HG03558 (cell line): ENCODE measurements at regions not wholly inside any gene's neighbourhood (a gene's known extent, or its start where the extent isn't known, plus 50 kb on each side); places are given as distances from the start of the nearest gene placed in this dataset.
A peak's percentile ranks its signal among the peaks of the same experiment; 100 is the strongest.
"Not testable (repeated sequence)": the region's sequence is repeated elsewhere in the genome, so short reads cannot be mapped to it uniquely, and the experiment has no call there.

Source experiments
- ATAC-seq: cut with Tn5 transposase; IDR thresholded peaks from one replicate; pipeline ENCODE4 v1.9.1; 2021; ENCODE audit warnings: moderate number of reproducible peaks; ENCODE audit not compliant: unreplicated experiment; ENCODE audit errors: extremely low read depth

DNA sequence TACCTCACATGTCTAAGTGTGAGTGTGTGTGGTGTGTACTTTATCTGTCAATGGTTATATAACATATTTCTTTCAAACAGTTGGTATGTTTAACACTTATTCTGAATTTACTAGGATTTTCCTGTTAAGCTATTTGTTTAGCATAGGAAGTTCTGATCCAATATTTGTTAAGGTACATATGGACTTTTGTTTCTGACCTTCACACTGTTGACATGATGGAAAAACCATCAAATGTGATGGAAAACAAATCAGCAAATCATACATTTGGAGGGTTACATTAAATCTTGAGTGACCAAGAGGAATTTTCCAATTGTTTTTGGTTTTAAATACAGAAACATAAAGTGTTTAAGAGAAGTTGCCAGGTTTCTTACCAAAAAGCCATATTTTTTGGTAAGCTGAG lies 638.9 kb downstream of the STK39 start:
- no peak for ATAC-seq

DNA sequence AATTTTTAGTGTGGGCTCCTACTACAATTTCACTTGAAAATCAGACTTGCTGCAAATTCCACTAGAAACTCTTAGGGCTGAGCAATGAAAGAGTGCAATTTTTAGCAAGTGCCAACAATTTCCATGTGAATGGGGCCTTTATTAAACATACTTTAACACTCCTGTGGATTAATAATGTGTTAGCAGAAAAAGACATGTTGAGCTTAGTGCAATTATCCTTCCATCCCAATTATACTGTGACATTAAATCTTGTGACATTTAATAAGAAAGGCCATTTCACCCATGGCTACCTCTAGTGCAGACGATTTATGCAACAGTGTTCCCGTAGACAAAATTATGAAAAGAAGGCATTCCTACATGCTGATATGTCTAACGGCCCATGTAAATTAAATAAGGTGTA lies 639.7 kb downstream of the STK39 start:
- no peak for ATAC-seq

DNA sequence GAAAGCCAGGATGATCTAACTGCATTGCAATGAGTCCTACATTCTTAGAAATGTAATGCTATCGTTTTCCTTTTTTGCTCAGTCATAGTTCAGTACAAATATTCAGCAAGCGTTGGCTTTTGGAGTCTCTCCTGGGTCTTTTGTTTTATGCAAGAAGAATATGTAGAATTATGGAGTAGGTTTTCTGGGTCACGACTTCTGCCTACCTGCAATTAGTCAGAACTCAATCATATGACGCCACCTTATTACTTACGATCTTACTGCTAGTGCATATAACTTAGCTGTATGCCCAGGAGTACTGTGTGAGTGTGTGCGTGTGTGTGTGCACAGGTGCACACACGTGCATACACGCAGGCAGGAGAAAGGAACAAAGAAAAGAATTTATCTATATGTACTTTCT lies 640.2 kb downstream of the STK39 start:
- ATAC-seq: no peak

DNA sequence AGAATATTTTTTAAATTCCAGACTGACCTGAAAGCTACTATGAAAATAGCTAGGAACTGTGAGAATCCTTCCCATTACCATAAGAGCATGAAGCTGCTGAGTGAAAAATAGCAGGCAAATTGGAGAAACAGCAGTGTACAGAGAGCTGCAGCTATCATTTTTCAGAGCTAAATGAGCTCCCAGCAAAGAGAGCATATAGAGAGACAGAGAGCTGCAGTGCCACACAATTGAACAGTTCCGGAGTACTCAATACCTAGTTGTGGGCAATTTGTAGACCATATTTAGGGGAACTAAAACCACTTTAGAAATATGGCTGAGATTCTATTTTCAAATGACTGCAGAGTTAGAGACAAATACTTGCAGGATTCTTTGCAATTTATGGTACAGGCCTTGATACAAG lies 645.3 kb downstream of the STK39 start:
- no peak for ATAC-seq

DNA sequence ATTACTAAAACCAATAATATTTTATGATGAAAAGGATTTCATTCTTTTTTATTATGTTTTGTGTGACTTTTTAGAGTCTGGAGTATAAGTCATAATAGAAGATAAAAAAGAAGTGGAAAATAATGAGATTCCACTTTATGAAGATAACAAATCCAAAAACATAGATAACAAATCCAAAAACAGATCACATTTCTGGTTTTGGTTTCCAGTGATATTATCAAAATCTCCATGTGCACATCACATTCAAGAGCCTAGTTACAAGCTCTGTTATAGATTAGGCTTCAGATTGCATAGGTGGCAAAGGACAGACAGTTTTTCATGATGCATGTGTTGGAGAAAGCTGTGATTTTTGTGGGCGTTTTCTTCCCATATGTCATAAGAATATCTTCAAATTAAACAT lies 648.2 kb downstream of the STK39 start:
- no peak for ATAC-seq

DNA sequence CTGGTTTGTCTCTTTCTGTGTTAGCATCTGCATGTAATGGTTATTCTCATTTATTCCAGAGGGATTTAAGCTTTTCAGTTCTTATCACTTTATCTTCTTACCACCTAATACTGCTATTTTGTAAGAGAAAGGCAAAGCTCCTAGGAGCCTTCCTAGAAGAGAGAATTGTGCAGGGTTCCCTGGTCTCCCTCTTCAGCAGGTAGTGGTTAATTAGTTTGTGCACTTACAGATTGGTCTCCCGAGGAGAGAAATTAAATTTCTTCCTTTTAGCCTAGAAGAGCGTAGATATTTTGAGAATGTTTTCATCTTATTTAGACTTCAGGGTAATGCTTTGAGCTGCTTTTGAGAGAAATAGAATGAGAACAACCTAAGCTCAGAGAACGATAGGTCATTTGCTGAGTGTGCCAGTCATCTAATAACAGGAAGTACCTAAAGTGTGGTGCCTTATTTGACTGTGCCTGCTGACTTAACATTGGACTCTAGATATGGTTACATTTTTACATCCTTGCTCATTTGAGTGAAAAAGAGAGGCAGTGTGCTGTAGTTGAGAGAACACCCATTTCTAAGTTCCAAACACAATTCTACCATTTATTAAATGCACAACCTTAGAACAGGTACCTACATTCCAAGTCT lies 651.4 kb downstream of the STK39 start:
- peak; percentile 94 for ATAC-seq

DNA sequence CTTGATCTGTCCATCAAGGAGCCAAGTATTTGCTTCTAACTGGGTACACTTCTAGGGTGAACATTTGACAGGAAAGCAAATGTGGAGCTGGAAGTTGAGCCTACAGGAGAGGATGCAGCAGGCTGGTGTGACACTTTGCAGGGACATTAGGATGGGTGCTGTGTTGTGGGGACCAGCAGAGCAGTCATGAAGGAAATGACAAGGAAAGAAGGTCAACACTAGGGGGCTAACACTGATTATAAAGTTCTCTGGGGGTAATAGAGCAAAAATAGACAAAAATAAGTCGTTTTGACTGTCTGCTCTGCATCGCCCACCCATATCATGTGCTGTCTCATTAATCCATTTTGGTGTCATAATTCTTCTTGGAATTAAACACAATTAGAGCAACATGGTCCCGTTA lies 652.4 kb downstream of the STK39 start:
- ATAC-seq: no peak

DNA sequence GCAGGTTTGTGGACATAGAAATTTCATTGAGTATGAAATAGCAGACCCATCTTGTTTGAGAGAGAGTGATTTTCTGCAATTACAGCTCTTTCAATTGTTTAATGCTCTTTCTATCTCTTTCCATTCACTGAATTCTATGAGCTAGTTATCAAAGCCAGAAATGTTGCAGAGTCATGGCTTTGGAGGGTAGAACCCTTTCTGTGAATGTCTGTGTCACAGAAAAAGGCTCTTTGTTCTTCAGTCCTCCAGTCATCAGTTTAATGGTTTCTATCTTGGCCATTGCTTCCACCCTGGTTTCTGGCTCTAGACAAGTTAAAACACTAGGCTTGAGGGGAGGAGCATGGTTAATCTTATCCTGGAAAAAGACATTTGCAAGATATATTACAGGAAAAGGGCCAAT lies 655.0 kb downstream of the STK39 start:
- no peak for ATAC-seq

DNA sequence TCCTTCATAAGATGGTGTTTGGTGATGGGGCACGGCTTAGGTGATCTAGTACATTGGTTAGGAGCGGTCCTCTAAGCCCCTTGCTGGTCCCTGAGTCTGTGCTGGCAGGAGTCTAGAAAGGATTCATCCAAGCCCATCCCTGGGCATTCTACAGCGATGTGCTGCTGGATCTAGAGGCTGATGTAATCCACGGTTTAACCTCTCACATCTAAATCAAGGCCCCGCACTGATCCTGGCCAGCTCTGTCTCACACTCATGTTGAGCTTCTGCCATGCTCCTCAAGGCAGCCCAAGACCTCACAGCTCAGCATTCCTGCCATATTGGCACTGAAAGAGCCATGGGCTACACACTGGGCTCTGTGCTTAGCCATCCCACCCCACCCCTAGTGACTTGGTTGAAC lies 664.8 kb downstream of the STK39 start:
- ATAC-seq: no peak

DNA sequence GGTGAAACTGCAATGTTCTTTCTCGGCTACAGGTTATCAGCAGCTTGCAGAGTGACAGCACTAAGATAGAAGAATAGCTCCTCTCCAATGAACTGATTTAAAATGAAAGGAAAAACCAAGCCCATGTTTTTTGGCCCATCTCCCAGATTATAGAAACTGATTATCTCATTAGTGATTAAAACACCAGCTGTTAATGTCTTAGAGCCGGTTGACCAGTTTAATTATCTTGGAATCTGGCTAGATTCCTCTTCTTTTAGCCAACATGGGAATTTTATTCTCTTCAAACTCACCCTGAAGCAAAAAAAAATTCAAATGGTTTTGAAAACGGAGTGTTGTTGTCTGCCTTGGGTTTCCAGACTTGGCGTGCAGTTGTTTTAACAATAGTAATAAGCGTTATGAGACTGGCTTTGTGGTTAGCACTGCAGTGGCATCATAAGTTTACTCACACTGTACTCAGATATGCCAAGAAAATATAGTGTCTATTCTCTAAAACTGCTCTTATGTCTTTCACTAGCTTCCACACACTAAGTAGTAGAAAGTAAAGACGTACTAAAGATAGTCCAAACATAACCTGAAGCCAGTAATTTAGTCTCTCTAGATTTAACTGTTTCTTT lies 665.3 kb downstream of the STK39 start:
- no peak for ATAC-seq

DNA sequence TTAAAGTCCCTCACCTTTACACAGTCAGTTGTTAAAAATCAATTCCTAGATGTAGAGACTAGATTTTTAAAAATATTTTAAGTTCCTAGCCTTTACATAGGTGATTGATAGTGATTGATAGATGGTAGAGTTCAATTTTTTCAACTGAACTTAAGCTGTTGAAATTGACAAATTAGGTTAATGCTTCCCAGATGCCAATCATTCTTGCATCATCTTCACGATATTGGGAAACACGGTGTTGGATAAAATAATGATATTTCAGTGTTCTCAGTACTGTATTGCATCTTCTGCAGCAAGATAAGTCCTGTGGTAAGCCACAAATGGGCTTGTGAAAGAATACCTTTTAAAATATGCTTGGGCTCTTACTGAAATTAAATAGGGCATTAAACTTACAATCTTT lies 667.6 kb downstream of the STK39 start:
- no peak for ATAC-seq

DNA sequence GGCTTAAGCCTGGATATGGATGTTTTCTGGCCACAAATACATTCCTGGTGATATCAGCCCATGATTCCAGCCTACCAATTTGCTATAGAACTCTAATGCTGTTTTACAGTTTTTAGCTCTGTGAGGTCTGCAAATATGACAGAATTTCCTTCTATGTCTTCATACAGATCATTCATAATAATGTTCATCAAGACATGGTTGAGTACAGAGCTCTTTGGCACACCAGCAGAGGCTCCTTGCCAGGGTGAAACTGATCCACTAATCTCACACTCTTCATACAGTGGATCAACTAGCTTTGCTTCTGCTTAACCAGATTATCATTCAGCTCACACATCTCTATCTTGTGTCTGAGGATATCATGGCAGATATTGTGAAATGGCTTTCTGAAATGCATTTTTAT lies 672.1 kb downstream of the STK39 start:
- no peak for ATAC-seq

DNA sequence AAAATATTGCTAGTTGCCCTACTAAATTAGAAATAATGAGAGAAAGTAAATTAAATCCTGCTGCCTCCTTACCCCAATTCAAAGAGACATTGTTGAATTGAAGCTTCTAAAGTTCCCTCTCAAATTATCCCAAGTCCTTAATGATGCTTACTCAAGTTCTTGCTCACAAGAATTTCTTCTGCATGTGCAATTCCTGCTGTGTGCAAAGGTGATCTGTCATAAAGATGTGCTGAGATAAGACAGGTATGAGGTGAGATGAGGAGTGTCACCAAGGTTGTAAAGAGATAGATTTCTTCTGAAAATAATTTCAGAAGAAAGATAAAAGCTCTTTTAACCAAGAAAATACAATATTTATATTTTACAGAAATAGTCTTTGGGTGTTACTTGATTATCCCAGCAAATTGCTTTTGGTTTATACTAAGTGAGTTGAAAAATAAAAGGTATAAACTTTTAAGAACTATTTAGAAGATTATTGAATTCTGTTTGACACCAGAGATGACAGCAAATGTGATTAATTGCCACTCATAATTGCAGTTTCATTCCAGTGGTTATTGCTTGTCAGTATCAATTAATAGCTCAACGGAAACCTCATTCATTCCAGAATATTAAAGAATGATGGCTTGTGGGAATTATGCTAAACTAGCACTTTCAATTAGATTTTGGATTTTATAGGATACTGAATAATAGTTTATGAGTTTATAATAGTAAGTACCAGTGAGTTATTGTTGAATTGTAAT lies 674.3 kb downstream of the STK39 start:
- no peak for ATAC-seq

DNA sequence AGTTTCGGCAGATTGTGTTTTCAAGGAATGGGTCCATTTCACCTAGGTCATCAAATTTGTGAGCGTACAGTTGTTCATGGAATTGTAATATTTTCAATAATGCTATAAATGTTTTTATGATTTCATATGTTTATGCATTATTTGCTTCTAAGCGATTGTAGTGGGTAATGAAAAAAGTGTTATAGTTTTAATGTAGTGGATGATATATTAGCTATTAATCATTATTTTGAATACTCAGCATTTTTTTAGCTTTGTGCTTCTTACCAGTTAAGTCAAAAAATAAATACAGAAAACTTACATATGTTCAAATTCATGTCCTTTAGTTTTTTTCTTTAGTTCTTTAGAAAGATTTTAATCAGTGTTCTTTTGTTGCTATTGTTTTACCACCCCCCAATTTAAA lies 677.0 kb downstream of the STK39 start:
- no peak for ATAC-seq

DNA sequence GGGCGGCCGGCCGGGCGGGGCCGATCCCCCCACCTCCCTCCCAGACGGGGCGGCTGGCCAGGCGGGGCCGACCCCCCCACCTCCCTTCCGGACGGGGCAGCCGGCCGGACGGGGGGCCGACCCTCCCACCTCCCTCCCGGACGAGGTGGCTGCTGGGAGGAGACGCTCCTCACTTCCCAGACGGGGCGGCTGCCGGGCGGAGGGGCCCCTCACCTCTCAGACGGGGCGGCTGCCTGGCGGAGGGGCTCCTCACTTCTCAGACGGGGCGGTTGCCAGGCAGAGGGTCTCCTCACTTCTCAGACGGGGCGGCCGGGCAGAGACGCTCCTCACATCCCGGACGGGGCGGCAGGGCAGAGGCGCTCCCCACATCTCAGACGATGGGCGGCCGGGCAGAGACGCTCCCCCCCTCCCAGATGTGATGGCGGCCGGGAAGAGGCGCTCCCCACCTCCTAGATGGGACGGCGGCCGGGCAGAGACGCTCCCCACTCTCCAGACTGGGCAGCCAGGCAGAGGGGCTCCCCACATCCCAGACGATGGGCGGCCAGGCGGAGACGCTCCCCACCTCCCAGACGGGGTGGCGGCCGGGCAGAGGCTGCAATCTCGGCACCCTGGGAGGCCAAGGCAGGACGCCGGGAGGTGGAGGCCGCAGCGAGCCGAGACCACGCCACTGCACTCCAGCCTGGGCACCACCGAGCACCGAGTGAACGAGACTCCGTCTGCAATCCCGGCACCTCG lies 675.8 kb downstream of the XIRP2 start:
- not testable (repeated sequence) for ATAC-seq

DNA sequence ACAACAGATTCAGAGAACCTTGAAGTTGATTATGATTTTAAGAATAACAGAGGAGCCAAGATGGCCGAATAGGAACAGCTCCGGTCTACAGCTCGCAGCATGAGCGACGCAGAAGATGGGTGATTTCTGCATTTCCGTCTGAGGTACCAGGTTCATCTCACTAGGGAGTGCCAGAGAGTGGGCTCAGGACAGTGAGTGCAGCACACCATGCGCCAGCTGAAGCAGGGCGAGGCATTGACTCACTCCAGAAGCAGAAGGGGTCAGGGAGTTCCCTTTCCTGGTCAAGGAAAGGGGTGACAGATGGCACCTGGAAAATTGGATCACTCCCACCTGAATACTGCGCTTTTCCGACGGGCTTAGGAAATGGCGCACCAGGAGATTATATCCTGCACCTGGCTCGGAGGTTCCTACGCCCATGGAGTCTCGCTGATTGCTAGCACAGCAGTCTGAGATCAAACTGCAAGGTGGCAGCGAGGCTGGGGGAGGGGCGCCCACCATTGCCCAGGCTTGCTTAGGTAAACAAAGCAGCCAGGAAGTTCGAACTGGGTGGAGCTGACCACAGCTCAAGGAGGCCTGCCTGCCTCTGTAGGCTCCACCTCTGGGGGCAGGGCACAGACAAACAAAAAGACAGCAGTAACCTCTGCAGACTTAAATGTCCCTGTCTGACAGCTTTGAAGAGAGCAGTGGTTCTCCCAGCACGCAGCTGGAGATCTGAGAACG lies 670.2 kb downstream of the XIRP2 start:
- ATAC-seq: not testable (repeated sequence)

DNA sequence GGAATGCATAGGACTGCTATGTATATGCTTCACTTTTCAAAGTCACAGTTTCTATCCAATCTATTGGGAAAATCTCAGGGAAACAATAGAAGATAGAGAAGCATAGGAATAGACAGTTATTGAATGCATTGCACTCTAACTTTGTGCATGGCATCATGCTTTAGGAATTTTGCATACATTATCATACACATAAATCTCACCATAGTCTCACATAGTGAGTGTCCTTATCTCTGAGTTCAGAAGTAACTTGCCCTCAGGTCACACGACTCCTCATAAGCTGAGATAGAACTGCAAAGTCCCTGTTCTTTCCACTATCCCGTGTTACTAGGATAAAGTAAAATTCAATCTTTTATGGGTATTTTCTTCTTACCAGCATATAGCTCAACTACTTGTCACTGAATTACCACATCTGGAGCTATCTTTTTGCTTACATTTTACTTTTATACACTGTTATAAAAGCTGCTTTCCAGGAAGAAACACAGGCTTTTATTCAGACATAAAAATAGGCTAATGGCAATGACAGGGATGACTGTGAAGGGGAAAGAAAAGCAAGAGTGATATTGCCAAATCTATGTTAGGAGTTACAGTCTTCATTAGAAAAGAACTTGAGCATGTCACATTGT lies 666.9 kb downstream of the XIRP2 start:
- ATAC-seq: no peak

DNA sequence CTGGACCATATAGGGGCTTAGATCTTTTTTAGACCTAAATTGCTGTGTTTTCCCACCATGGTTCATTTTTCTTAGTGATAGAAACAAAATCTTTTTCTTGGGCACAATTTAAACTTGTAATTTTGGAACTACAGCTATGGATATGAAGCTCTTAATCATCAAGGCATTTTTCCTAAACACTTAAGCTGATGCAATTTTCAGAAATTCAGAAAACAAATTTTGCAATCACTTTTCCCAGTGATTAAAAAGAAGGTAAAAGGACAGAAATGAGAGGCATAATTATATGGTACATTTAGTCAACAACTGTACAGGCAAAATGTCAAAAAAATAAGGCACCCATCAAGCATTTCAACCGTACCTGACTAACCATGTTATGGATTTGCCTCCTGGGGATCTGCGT lies 665.4 kb downstream of the XIRP2 start:
- no peak for ATAC-seq

DNA sequence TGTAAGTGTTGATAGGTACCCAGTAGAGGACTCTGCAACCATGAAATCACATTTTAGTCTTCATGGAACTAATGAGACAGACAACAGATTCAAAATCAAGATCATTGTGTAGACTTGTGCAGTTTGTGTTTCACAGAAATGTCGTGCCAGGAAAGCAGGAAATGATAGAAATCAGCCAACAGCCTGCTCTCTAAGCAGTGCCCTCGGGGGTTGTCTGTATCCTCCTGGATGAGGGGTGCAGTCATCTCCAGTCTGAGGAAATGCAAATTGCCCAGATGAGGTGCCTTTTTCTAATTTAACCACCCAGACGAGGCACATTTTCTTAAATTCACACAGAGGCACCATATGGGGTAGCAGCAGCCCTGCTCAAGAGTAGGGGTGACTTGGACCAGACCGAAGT lies 663.1 kb downstream of the XIRP2 start:
- no peak for ATAC-seq

DNA sequence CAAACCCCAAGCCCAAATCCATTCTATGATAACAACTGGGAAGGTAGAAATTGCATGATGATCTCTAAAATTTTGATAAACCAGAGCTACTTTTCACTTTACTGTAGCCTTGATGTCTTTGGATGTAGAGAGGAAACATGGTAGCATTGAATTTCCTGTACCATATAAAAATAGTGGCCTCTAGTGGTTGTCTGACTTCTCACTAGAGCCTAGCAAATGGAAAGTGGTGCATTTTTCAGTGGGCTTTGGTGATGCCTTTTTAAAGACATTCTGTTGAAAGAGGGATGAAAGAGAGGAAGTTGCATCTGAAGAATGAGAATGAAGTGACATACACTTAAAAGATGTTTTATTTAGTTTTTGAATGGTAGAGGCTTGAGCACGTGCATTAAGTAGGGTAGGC lies 662.2 kb downstream of the XIRP2 start:
- ATAC-seq: no peak
